ENCODE measurements at regions not wholly inside any gene's neighbourhood (a gene's known extent, or its start where the extent isn't known, plus 50 kb on each side); places are given as distances from the start of the nearest gene placed in this dataset.

GRCh38 chr2:60671966-60672365 is 84.1 kb upstream of the PAPOLG start:
- TF ChIP-seq CTCF (IDR thresholded peaks at IDR 0.05) (no peak), POLR2A (IDR thresholded peaks at IDR 0.05) (no peak)

Data from tibial nerve (tissue), 3 donors.